ENCODE measurements at regions not wholly inside any gene's neighbourhood (a gene's known extent, or its start where the extent isn't known, plus 50 kb on each side); places are given as distances from the start of the nearest gene placed in this dataset.
"Not testable (repeated sequence)": the region's sequence is repeated elsewhere in the genome, so short reads cannot be mapped to it uniquely, and the experiment has no call there.

DNA sequence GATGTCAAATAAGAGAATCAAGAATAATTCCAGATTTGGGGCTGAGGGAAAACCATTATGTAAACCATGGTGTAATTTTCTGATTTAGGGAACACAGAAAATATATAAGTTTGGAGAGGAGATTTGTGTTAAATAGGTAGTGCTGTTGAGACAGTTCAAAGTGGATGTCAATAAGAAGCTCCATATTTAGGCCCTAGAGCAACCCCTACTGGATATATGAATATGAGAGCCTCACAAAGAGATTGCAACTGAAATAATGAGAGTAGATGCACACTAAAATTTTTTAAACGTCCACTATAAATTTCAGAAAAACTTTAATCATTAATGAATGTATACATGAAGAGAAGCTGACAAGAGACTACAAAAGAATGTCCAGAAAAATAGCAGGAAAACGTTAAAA lies 1447.8 kb upstream of the PRMT6 start:
- no peak for TF ChIP-seq ZFX (IDR thresholded peaks at IDR 0.05; ENCODE audit: borderline replicate concordance)
- TF ChIP-seq, protein P1, sequence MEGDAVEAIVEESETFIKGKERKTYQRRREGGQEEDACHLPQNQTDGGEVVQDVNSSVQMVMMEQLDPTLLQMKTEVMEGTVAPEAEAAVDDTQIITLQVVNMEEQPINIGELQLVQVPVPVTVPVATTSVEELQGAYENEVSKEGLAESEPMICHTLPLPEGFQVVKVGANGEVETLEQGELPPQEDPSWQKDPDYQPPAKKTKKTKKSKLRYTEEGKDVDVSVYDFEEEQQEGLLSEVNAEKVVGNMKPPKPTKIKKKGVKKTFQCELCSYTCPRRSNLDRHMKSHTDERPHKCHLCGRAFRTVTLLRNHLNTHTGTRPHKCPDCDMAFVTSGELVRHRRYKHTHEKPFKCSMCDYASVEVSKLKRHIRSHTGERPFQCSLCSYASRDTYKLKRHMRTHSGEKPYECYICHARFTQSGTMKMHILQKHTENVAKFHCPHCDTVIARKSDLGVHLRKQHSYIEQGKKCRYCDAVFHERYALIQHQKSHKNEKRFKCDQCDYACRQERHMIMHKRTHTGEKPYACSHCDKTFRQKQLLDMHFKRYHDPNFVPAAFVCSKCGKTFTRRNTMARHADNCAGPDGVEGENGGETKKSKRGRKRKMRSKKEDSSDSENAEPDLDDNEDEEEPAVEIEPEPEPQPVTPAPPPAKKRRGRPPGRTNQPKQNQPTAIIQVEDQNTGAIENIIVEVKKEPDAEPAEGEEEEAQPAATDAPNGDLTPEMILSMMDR (IDR thresholded peaks at IDR 0.05): peak; percentile 44
- H3K27ac ChIP-seq: no peak overlapping the region

DNA sequence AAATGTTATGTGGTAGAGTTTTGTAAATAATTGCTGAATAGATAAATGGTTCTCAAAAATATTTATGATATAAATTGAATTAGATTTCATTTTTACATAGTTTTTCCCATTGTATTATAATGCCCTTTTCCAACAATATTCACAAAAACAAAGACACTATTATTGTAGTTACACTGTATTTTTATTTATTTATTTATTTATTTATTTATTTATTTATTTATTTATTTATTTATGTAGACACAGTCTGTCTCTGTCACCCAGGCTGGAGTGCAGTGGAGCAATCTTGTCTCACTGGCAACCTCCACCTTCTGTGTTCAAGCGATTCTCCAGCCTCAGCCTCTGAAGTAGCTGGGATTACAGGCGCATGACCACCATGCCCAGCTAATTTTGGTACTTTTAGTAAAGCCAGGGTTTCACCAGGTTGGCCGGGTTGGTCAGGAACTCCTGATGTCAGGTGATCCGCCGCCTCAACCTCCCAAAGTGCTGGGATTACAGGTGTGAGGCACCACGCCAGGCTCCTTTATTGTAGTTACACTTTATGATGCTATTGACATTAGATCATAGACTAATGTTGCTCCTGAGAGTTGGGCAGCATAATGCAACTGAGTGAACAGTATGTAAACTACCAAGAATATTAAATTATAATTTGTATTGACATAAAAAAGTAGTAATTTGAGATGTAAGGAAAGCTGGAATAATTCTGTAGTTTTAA lies 1430.0 kb upstream of the PRMT6 start:
- TF ChIP-seq, protein P1 (IDR thresholded peaks at IDR 0.05): no peak
- no peak for TF ChIP-seq ZFX (IDR thresholded peaks at IDR 0.05; ENCODE audit: borderline replicate concordance)
- H3K27ac ChIP-seq: no peak overlapping the region

DNA sequence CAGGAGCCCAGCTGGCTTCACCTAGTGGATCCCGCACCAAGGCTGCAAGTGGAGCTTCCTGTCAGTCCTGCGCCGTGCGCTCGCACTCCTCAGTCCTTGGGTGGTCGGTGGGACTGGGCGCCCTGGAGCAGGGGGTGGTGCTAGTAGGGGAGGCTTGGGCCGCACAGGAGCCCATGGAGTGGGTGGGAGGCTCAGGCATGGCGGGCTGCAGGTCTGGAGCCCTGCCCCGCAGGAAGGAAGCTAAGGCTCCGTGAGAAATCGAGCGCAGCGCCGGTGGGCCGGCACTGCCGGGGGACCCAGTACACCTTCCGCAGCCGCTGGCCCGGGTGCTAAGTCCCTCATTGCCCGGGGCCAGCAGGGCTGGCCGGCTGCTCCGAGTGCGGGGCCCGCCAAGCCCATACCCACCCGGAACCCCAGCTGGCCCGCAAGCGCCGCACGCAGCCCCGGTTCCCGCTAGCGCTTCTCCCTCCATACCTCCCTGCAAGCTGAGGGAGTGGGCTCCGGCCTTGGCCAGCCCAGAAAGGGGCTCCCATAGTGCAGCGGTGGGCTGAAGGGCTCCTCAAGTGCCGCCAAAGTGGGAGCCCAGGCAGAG lies 1425.2 kb upstream of the PRMT6 start:
- not testable (repeated sequence) for H3K27ac ChIP-seq

- TF ChIP-seq ZFX (IDR thresholded peaks at IDR 0.05; ENCODE audit: borderline replicate concordance): no peak
- TF ChIP-seq, protein P1 (IDR thresholded peaks at IDR 0.05): no peak
- peak overlapping the region; percentile 31; the same call in 1 of the 2 replicates for H3K27ac ChIP-seq
Observed at GRCh38 chr1:105632342-105633196, 1423.9 kb upstream of the PRMT6 start.

- TF ChIP-seq, protein P1 (IDR thresholded peaks at IDR 0.05): no peak
- TF ChIP-seq ZFX (IDR thresholded peaks at IDR 0.05; ENCODE audit: borderline replicate concordance): no peak
- H3K27ac ChIP-seq: no peak overlapping the region
Observed at GRCh38 chr1:105636052-105636451, 1420.4 kb upstream of the PRMT6 start.

GRCh38 chr1:105641407-105641806 lies 1415.1 kb upstream of the PRMT6 start:
- H3K27ac ChIP-seq: no peak overlapping the region
- TF ChIP-seq, protein P1 (IDR thresholded peaks at IDR 0.05): no peak
- TF ChIP-seq ZFX (IDR thresholded peaks at IDR 0.05; ENCODE audit: borderline replicate concordance): no peak

- TF ChIP-seq, protein P1 (IDR thresholded peaks at IDR 0.05): no peak
- no peak for TF ChIP-seq ZFX (IDR thresholded peaks at IDR 0.05; ENCODE audit: borderline replicate concordance)
- H3K27ac ChIP-seq: no peak overlapping the region
Observed at GRCh38 chr1:105652109-105652508, 1404.4 kb upstream of the PRMT6 start.
